A673 (cell line): ENCODE measurements at regions not wholly inside any gene's neighbourhood (a gene's known extent, or its start where the extent isn't known, plus 50 kb on each side); places are given as distances from the start of the nearest gene placed in this dataset.

Source experiments
- BruUV-seq: library from RNA; stranded (reverse); fragments of 400-500 nt; replicated peaks from 2 replicates; lab custom pipeline; 2021; lab: Mats Ljungman, UMichigan
- CTCF ChIA-PET: fragments of 300-600 bp; sonication (Branson Sonifier 250); formaldehyde crosslinking; loops from one replicate; lab custom pipeline; 2022; ENCODE audit warnings: antibody characterized with exemption; lab: Charles Lee
- POLR2A ChIA-PET: fragments of 300-600 bp; sonication (Branson Sonifier 250); formaldehyde crosslinking; loops from one replicate; lab custom pipeline; 2022; ENCODE audit warnings: antibody characterized with exemption; ENCODE audit not compliant: low non-redundant PET; lab: Charles Lee
- DNase-seq: peaks from one replicate; pipeline ENCODE4 v3.0.0-alpha.2; 2015; ENCODE audit warnings: low spot score
- H3K27ac ChIP-seq: fragments of 200-600 bp; sonication (generic); 2 replicates; pipeline ENCODE4 v1.5.1; 2016; ENCODE audit warnings: mixed run types, low read depth, mild to moderate bottlenecking, mixed read lengths, antibody characterized with exemption, low read length; ENCODE audit not compliant: poor library complexity, severe bottlenecking
- H3K27me3 ChIP-seq: fragments of 200-600 bp; sonication (generic); replicated peaks from 2 replicates; pipeline ENCODE4 v1.6.1; 2017; ENCODE audit warnings: mixed run types, low read depth, mild to moderate bottlenecking, mixed read lengths, antibody characterized with exemption, low read length; ENCODE audit not compliant: insufficient read depth, poor library complexity
- H3K36me3 ChIP-seq: fragments of 200-600 bp; sonication (generic); 2 replicates; pipeline ENCODE4 v1.6.1; 2016; ENCODE audit warnings: mixed run types, mild to moderate bottlenecking, mixed read lengths, antibody characterized with exemption, low read length; ENCODE audit not compliant: insufficient read depth, poor library complexity, severe bottlenecking
- H3K4me1 ChIP-seq: fragments of 200-600 bp; sonication (generic); 2 replicates; pipeline ENCODE4 v1.6.1; 2017; ENCODE audit warnings: mixed run types, mild to moderate bottlenecking, mixed read lengths, antibody characterized with exemption, low read length; ENCODE audit not compliant: insufficient read depth, poor library complexity, severe bottlenecking
- H3K4me3 ChIP-seq: fragments of 200-600 bp; sonication (generic); 2 replicates; pipeline ENCODE4 v1.5.1; 2016; ENCODE audit warnings: low read depth, mixed run types, mild to moderate bottlenecking, mixed read lengths, low read length; ENCODE audit not compliant: poor library complexity, severe bottlenecking
- H3K9me3 ChIP-seq: fragments of 200-600 bp; sonication (generic); 2 replicates; pipeline ENCODE4 v1.6.1; 2016; ENCODE audit warnings: mixed run types, low read depth, mild to moderate bottlenecking, mixed read lengths, antibody characterized with exemption, low read length; ENCODE audit not compliant: poor library complexity, severe bottlenecking
- EZH2 ChIP-seq: fragments of 200-600 bp; sonication (generic); IDR thresholded peaks from 2 replicates; pipeline ENCODE4 v1.6.1; 2017; ENCODE audit warnings: borderline replicate concordance, low read depth, mild to moderate bottlenecking, mixed read lengths, antibody characterized with exemption, low read length; ENCODE audit not compliant: poor library complexity, severe bottlenecking
- intact Hi-C: fragments of 100-400 bp; cut with micrococcal nuclease; formaldehyde crosslinking; loops from one replicate; pipeline ENCODE4 v1.10.0; 2022; ENCODE audit not compliant: unreplicated experiment
- TF ChIP-seq, protein P1 (sequence below): fragments of 300-800, 200-600 bp; sonication (generic); conservative IDR thresholded peaks from 2 replicates; pipeline ENCODE4 v1.5.1; 2017; ENCODE audit warnings: low read depth, mild to moderate bottlenecking, antibody characterized with exemption, low read length, moderate library complexity, mixed read lengths

- no TSS peak for BruUV-seq
- ChIA-PET CTCF (no interaction called here), POLR2A (no interaction called here)
- Histone ChIP-seq H3K27ac (no peak overlapping the region), H3K4me1 (no peaks in the 10 kb centered on the region), H3K4me3 (no peak overlapping the region), H3K27me3 (no peaks in the 10 kb centered on the region), H3K36me3 (no peaks in the 10 kb centered on the region), H3K9me3 (no peaks in the 10 kb centered on the region)
- TF ChIP-seq, protein P1, sequence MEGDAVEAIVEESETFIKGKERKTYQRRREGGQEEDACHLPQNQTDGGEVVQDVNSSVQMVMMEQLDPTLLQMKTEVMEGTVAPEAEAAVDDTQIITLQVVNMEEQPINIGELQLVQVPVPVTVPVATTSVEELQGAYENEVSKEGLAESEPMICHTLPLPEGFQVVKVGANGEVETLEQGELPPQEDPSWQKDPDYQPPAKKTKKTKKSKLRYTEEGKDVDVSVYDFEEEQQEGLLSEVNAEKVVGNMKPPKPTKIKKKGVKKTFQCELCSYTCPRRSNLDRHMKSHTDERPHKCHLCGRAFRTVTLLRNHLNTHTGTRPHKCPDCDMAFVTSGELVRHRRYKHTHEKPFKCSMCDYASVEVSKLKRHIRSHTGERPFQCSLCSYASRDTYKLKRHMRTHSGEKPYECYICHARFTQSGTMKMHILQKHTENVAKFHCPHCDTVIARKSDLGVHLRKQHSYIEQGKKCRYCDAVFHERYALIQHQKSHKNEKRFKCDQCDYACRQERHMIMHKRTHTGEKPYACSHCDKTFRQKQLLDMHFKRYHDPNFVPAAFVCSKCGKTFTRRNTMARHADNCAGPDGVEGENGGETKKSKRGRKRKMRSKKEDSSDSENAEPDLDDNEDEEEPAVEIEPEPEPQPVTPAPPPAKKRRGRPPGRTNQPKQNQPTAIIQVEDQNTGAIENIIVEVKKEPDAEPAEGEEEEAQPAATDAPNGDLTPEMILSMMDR = no peak
- no peak for TF ChIP-seq EZH2
- intact Hi-C loops = no loop called here
- DNase-seq = no peak
Measured at GRCh38 chr10:62745581-62745980, 58.9 kb upstream of the ADO start.

DNA sequence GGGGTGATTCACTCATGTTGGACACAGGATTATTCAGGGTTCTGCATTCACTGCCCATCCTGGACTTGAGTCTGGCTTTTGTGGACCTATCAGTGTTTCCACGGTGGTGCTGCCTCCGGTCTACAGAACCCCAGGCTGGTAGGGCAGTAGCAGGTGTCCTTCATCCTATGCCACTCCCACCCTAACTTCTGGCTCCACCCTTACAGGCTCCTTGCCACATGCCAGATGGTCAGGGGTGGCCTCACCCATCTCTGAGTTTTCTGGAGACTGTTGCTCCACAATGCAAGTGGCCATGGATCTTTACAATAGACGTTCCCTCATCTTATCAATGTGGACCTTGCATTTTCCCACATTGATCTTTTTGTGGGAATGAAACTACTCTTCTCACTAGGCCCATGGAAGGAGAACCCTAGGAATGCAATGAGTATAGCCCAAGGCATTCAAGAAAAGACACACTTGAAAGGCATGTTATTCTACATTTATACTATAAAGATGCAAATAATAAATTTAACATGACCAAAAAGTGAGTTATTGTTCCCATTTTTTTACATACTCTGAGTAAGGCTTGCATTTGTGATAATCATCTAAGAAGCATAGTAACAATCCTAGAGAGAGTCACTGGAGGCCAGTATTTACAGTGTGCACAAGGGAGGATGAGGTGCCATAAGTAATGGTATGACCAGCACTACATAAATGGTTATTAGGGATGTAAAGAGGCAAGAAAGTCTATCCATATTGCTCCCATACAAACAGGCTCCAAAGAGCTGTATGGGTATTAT lies 57.4 kb upstream of the ADO start:
- POLR2A ChIA-PET = no interaction called here
- no peak overlapping the region for H3K4me3 ChIP-seq
- intact Hi-C loops = no loop called here
- no TSS peak for BruUV-seq
- no peaks in the 10 kb centered on the region for H3K27me3 ChIP-seq
- no peaks in the 10 kb centered on the region for H3K9me3 ChIP-seq
- H3K36me3 ChIP-seq = no peaks in the 10 kb centered on the region
- DNase-seq = no peak
- no peak overlapping the region for H3K27ac ChIP-seq
- H3K4me1 ChIP-seq = no peaks in the 10 kb centered on the region
- CTCF ChIA-PET = no interaction called here
- TF ChIP-seq, protein P1 = no peak
- TF ChIP-seq EZH2 = no peak

- ChIA-PET POLR2A (no interaction called here), CTCF (no interaction called here)
- Histone ChIP-seq H3K27ac (no peak overlapping the region), H3K4me3 (no peak overlapping the region), H3K27me3 (no peaks in the 10 kb centered on the region), H3K36me3 (no peaks in the 10 kb centered on the region), H3K9me3 (no peaks in the 10 kb centered on the region), H3K4me1 (no peaks in the 10 kb centered on the region)
- BruUV-seq = no TSS peak
- no peak for DNase-seq
- TF ChIP-seq EZH2 = no peak
- TF ChIP-seq, protein P1 = no peak
- intact Hi-C loops = no loop called here
Measured at GRCh38 chr10:62748386-62748785, 56.1 kb upstream of the ADO start.
